Tibial nerve (tissue), 4 donors: ENCODE measurements at regions not wholly inside any gene's neighbourhood (a gene's known extent, or its start where the extent isn't known, plus 50 kb on each side); places are given as distances from the start of the nearest gene placed in this dataset.

Experiments used
- DNase-seq, 2 donors: peaks; one replicate each; pipeline ENCODE4 v3.0.0-alpha.2; 2019; ENCODE audit warnings: low spot score in 2 of 2
- H3K27ac ChIP-seq, 4 donors: fragments of 200-600 bp; sonication (generic) in 3 of 4; one replicate each; pipeline ENCODE4 v1.5.1; 2017 to 2019; ENCODE audit warnings: mild to moderate bottlenecking in 1 of 4
- H3K27me3 ChIP-seq, 2 donors: fragments of 200-600 bp; sonication (generic) in 1 of 2; one replicate each; pipeline versions ENCODE4 v1.5.1 to v1.6.0; 2017 to 2019
- H3K36me3 ChIP-seq, 3 donors: fragments of 200-600 bp; sonication (generic); one replicate each; pipeline ENCODE4 v1.5.1; 2018 to 2019
- H3K4me1 ChIP-seq, 4 donors: fragments of 200-600 bp; sonication (generic) in 3 of 4; one replicate each; pipeline ENCODE4 v1.5.1; 2017 to 2019
- H3K4me3 ChIP-seq, 4 donors: fragments of 200-600 bp; sonication (generic) in 3 of 4; one replicate each; pipeline ENCODE4 v1.5.1; 2017 to 2019; ENCODE audit warnings: mild to moderate bottlenecking in 1 of 4, moderate library complexity in 1 of 4
- H3K9me3 ChIP-seq, 4 donors: fragments of 200-600 bp; sonication (generic) in 3 of 4; one replicate each; pipeline ENCODE4 v1.5.1; 2017 to 2019
- CTCF ChIP-seq, 5 experiments: fragments of 200-600 bp in 3 of 5; fragments of 450-650 bp in 2 of 5; sonication (generic) in 3 of 5; IDR thresholded peaks; one replicate each; pipeline ENCODE4 v1.5.1; 2016 to 2019; ENCODE audit warnings: antibody characterized with exemption in 5 of 5, mild to moderate bottlenecking in 3 of 5, moderate library complexity in 2 of 5
- EP300 ChIP-seq, 2 donors: sonication (generic); formaldehyde crosslinking; IDR thresholded peaks; one replicate each; pipeline ENCODE4 v1.6.1; 2017; ENCODE audit warnings: antibody characterized with exemption in 2 of 2, mild to moderate bottlenecking in 1 of 2
- POLR2A ChIP-seq, 2 donors: fragments of 450-650 bp; IDR thresholded peaks; one replicate each; pipeline ENCODE4 v1.6.1; 2017; ENCODE audit warnings: antibody characterized with exemption in 2 of 2, mild to moderate bottlenecking in 2 of 2, moderate library complexity in 2 of 2
- WGBS, 2 donors: methylation state at CpG; one replicate each; pipeline ENCODE4 v1.1.5; 2018; 5-methylcytosine and 5-hydroxymethylcytosine counted together

- 87 to 90% methylated on average over 5 of the region's 5 CpGs for WGBS, 2 donors
- Histone ChIP-seq H3K4me1 (no peaks in the 10 kb centered on the region), H3K36me3 (no peaks in the 10 kb centered on the region), H3K9me3 (no peaks in the 10 kb centered on the region), H3K27ac (no peak overlapping the region), H3K4me3 (no peak overlapping the region), H3K27me3 (no peaks in the 10 kb centered on the region)
- DNase-seq: no peak
- no peak for TF ChIP-seq CTCF (IDR thresholded peaks at IDR 0.05)
- TF ChIP-seq POLR2A (IDR thresholded peaks at IDR 0.05): no peak
- no peak for TF ChIP-seq EP300 (IDR thresholded peaks at IDR 0.05)
These were observed 478.5 kb downstream of the KIF20B start for GRCh38 chr10:90179696-90180407.

DNA sequence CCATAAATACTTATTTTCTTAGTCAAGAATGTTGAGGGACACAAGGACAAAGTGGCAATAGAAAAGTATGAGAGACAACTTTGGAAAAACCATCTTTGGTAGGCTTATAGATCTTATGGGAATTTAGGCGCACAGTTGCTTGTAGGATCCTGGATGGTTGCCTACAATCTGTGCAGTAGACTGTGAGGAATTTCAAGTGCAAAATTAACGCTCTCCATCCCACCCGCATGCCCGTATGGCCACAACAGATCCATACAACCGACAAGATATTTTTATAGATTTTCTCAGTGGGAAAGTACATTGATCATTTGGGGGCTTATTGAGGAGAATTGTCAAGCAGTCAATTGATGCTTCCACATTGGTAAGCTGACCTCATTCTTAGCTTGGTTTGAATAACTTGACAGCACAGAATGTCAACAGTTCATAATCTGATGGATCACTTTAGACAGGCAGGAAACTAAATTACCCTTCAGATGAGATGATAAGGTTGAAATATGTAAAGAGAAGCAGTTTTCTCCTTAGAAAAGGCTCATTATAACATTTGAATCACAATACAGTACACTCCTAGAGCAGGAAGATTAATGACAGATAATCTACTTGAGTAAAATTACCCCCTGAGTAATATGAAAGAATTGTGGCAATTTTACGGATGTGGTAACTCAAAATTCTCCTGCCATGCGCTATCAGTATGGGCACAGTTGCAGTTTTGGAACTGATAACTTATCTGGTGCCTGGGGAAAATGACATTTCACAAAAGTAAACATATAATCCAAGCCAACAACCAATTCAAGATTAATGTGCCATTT lies 479.7 kb downstream of the KIF20B start:
- Histone ChIP-seq H3K4me1 (no peaks in the 10 kb centered on the region), H3K27ac (no peak overlapping the region), H3K4me3 (no peak overlapping the region), H3K9me3 (no peaks in the 10 kb centered on the region), H3K36me3 (no peaks in the 10 kb centered on the region), H3K27me3 (no peaks in the 10 kb centered on the region)
- TF ChIP-seq CTCF (IDR thresholded peaks at IDR 0.05) (no peak), EP300 (IDR thresholded peaks at IDR 0.05) (no peak), POLR2A (IDR thresholded peaks at IDR 0.05) (no peak)
- WGBS, 2 donors: 76 to 81% methylated on average over 7 of the region's 7 CpGs
- DNase-seq: no peak

DNA sequence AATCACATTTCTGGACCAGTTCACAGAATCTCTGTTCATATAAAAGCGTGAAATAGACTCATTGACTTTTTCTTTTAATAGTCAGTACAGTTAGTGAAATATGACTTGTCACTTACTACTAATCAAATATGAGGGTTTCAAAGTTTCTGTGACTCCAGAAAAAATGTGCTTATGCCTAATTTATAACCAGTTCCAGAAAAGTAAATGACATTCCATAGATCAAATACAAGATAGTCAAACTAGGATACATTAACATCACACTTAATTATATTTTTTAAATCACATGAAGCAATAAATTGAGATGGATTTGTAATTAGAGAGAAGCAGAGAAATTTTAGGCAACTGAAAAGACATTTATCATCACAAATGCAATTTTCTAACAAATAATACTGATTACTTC lies 491.4 kb downstream of the KIF20B start:
- no peaks in the 10 kb centered on the region for H3K27me3 ChIP-seq
- 45 to 50% methylated on average over 1 of the region's 1 CpG for WGBS, 2 donors
- no peak overlapping the region for H3K27ac ChIP-seq
- DNase-seq: no peak
- no peaks in the 10 kb centered on the region for H3K9me3 ChIP-seq
- H3K4me1 ChIP-seq: no peaks in the 10 kb centered on the region
- no peak overlapping the region for H3K4me3 ChIP-seq
- TF ChIP-seq EP300 (IDR thresholded peaks at IDR 0.05): no peak
- TF ChIP-seq POLR2A (IDR thresholded peaks at IDR 0.05): no peak
- no peak for TF ChIP-seq CTCF (IDR thresholded peaks at IDR 0.05)
- no peaks in the 10 kb centered on the region for H3K36me3 ChIP-seq

- WGBS, 2 donors: 86 to 93% methylated on average over 2 of the region's 2 CpGs
- Histone ChIP-seq H3K4me1 (no peaks in the 10 kb centered on the region), H3K27me3 (no peaks in the 10 kb centered on the region), H3K4me3 (no peak overlapping the region), H3K36me3 (no peaks in the 10 kb centered on the region), H3K27ac (no peak overlapping the region), H3K9me3 (no peaks in the 10 kb centered on the region)
- no peak for DNase-seq
- no peak for TF ChIP-seq EP300 (IDR thresholded peaks at IDR 0.05)
- TF ChIP-seq POLR2A (IDR thresholded peaks at IDR 0.05): no peak
- TF ChIP-seq CTCF (IDR thresholded peaks at IDR 0.05): no peak
These were observed 492.0 kb downstream of the KIF20B start for GRCh38 chr10:90193240-90193985.
